NCI-H446 (cell line): ENCODE measurements at regions not wholly inside any gene's neighbourhood (a gene's known extent, or its start where the extent isn't known, plus 50 kb on each side); places are given as distances from the start of the nearest gene placed in this dataset.
"Not testable (repeated sequence)": the region's sequence is repeated elsewhere in the genome, so short reads cannot be mapped to it uniquely, and the experiment has no call there.

Experiments
- DNase-seq, 2 experiments: peaks; one replicate each; lab custom pipeline; 2025; lab: John Stamatoyannopoulos, UW

DNA sequence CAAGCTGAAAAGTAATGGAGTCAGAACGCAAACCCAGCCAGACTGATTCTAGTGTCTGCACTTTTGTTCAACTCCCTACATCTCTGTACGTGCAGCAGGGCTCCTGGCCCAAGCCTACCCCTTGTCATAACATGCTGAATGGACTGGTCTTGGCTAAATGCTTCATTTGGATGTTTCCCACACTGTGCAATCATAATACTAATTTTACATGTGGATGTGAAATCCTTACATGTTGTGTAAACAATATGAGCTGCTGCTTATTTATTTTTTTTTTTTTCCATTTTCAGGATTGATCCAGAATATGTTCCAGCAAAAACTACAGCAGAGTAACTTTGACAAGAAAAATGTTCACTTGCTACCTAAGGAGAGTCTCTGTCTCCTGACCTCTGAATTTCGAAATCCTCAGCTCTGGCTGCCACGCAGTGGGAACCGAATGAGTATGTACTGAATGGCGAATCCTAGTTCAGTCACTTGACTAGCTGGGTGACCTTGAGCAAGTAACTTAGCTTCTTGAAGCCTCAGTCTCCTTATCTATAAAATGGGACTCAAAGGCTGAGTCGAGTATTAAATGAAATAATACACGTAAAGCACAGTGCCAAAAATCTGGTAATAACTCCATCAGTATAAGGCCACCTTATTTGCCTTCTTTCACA lies 133.4 kb downstream of the EHF start:
- DNase-seq, result no peak

DNA sequence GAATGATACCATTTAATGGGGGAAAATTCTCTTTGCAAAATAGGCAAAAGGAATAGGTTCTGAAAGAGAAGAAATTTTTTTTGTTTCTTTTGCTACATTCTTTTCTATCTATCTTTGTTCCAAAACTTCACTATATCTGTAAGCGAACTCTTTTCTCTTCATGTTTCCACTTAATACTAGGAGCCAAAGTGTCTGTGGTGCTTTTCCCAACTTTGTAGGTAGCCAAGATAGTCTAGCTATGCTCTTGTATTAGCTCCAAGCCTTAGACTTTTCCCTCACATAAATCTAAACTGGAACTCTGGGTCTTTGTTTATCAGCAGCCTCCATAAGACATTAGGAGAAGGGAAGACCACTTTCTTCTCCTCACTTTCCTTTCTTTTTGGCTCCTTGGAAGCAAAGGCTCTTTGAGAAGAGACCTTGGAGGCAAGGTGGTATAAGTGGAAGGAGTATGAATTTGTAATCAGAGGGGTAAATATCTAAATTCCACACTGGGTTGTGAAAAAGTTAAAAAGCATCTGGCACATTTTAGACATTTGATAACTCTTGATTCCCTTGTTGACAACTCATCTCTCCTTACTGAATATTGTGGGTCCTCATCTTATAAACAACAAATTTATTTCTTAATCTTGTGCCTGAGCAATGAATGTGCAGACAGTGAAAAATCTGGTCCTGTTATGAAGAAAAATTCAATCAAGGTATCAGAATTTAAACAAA lies 130.0 kb downstream of the EHF start:
- DNase-seq, result no peak

DNA sequence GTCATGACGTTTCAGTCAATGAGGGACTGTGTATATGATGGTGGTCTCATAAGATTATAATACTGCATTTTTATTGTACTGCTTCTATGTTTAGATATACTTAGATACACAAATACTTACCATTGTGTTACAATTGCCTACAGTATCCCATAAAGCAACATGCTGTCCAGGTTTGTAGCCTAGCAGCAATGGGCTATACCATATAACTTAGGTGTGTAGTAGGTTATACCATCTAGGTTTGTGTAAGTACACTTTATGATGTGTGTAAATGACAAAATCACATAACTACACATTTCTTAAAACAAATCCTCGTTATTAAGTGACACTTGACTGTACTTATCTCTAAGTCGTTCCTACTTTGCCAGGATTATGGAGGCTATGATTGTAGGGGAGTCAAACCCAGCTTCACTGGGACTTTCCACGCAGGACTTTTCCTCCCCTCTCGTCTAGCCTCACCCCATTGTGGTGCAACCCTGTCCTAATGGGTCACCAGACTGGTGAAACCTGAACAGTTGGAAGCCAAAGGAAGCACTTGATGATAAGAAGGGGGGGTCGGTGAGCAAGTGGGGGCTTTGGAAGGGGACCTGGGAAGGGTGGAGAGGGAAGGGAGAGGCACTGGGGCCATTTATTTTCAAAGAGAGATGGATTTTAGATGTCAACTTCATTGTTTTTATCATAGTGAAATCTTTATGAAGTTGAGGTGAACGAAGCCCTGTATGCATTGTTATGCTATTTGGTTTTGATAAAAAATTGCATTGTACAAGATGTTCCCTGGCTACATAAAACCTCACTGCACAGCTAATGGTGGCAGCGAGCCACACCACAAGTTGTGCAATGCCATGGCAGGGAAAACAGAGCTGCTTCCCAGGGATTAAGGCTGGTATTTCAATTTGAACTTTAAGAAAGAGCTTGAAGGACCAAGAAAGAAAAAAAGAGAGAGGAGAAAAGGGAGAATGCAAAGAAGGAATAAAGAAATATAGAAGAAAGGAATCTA lies 129.1 kb downstream of the EHF start:
- DNase-seq, result no peak

DNA sequence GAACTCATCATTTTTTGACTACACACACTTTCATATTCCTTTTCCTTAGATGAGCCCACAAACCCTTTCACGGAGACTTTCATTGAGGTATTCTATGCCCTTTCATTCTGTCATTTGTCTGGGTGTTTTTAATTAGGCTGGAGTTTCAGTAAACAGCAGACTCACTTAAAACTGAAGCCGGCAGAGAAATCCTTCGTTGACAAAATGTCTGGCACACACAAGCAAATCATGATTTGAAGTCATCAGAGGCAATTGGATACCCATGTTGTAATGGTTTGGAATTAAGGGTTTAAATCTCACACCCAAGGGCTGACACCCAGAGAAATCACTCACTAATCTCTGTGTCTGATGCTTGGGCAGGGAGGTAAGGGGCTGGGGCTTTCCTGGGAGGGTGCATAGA lies 127.1 kb downstream of the EHF start:
- no peak for DNase-seq

DNA sequence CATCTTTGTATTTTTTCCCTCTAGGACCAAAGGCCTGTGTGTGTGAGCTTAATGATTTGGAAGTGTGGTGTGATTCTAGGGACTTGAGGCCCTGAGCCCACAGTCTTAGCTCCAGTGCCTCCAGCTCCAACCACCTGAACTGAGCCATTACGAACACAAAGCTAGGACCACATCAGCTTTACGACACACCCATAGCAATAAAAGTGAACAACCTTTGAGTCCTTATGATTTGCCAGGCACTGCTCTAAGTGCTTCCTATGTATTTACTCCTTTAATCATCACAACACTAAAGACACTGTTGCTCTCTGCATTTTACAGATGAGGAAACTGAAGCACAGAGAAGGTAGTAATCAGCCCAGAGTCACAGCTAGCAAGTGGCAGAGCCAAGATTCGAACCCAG lies 126.4 kb downstream of the EHF start:
- DNase-seq, result no peak

DNA sequence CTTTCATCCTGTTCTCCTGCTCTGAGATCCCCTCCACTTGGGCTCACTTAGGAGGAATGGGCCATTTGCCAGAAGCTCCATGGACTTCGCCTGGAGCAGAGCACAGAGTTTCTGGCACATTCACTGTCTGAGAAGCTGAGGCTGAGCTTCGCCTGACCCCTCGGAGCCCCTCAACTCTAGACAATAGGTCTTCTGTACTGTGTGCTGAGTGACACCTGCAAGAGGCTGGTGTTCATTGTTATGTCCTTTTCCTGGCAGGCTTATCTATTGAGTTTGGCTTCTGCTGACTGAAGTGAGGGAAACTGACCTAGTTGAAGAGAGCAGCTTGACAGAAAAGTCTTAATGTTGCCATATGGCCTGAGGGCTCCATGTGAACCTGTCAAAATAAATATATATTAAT lies 124.3 kb downstream of the EHF start:
- DNase-seq, result peak in 1 of 2 experiments; percentile 20

DNA sequence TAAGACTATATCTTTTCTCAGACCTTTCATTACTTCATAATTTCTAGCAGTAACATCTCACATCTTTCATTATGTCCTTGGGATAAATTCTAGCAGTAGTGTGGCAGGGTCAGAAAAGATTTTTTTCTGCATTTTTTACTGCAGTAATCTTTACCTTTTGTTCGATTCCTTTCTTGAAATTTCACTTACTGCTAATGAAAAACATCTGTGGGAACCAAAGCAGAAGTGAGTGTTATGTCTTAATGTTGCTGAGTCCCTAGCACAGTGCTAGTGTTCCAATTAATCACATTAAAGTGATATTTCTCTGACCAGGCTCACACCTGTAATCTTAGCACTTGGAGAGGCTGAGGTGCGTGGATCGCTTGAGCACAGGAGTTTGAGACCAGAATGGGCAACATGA lies 123.6 kb downstream of the EHF start:
- no peak for DNase-seq

DNA sequence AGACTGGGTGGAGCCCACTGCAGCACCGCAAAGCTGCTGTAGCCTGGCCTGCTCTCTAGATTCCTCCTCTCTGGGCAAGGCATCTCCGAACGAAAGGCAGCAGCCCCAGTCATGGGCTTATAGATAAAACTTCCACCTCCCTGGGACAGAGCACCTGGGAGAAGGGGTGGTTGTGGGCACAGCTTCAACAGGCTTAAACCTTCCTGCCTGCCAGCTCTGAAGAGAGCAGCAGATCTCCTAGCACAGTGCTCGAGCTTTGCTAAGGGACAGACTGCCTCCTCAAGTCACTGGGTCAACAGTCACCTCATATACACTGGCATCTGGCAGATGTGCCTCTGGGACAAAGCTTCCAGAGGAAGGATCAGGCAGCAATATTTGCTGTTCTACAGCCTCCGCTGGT lies 117.3 kb downstream of the EHF start:
- no peak for DNase-seq

DNA sequence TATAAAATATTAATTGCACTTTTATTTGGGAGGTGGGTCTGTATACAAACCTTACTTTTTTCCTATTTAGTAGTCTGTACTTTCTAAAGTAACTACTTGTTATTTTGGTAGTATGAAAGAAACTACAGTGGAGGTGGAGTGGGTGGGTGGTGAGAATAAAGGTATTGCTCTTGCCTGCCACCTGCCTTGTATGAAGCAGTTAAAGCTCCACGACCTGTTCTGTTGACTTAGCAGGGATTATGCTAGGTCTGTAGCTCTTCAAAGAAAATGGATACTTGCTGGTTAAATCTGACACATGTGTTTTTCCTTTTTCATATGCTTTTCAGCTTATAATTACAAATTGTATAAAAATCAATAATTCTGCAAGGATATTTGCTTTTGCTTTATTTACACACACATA lies 111.9 kb downstream of the EHF start:
- no peak for DNase-seq

DNA sequence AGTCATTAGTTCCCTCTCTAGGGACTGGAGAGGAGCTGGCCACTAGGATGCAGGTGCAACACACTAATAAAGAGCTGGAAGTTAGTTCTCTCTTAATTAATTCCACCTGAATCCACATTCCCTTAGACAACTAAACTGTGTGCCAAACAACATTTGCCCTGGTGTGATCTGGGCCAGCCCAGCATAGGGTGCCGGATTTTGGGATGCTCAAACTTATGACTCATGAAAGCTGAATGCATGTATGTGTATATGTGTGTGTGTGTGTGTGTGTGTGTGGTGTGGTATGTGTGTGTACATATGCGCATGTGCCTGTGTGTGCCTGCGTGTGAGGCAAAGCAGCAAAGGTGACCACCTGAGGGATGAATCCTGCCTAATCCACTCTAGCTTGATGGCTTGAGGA lies 110.7 kb downstream of the EHF start:
- no peak for DNase-seq

DNA sequence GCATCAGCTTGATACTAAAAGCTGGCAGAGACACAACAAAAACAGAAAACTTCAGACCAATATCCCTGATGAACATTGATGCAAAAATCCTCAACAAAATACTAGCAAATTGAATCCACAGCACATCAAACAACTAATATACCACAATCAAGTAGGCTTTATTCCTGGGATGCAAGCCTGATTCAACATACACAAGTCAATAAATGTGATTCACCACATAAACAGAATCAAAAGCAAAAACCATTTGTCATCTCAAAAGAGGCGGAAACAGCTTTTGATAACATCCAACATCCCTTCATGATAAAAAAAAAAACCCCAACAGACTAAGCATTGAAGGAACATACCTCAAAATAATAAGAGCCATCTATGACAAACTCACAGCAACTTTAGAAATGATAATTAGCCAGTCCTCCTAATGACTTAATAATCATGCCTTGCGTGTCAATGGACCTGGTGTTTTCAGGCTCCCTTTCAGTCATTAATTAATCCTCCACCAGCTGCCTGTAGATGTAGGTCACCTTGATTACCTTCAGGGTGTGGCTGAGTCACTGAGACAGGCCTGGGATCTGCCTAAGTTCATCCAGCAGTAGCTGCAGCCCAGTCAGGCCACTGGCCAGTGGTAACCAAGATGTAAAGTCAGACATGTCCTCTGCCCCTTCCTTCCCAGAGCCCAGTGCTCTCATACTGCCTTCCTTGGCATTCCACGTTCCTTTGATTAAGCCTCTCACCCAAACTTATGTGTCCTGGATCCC lies 109.8 kb downstream of the EHF start:
- no peak for DNase-seq

DNA sequence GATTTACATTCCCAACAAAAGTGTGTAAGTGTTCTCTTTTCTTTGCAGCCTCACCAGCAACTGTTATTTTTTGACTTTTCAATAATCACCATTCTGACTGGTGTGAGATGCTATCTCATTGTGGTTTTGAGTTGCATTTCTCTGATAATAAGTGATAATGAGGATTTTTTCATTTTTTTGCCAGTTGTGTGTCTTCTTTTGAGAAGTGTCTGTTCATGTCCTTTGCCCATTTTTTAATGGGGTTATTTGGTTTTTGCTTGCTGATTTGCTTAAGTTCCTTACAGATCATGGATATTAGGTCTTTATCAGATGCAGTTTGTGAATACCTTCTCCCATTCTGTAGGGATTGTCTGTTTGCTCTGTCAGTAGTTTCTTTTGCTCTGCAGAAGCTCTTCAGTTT lies 107.7 kb downstream of the EHF start:
- no peak for DNase-seq

DNA sequence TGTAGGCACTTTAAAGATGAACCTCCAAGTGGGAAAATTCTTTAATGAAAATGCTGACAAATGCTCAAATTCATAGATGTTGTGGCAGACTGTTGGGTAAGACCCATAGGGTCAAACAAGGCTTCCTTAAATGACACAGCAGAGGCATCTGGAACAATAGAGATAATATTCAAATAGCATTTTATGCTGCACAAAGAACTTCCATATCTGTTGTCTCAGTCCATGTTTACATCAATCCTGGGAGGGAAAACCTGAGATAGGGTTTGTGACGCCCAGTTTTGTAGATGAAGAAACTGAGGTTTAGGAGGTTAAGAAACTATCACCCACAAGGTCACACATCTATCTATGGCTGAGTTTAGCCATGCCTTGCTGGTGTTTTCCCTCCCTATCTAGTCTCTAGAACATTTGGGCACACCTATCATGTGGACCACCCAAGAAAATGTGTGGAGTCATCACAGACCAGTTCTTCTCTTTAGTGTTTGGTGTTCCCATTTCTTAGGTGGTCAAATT lies 106.4 kb downstream of the EHF start:
- DNase-seq, result no peak

DNA sequence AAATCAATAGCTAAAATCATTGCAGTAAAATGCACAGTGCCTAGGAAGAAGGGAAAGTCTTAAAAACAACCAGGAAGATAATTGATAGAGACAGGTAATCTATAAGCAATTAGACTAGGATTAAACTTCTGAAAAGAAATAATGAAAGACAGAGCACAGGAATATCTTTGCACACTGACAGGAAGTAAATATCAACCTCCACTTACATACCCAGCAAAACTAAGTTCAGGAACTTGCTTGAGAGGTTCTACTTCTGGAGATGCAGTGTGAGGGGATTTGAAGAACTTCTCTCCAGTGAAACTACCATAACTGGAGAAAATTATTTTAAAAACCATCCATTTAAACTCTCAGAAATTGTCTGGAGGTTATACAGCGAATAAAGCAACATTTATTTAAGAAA lies 104.1 kb downstream of the EHF start:
- DNase-seq, result no peak

DNA sequence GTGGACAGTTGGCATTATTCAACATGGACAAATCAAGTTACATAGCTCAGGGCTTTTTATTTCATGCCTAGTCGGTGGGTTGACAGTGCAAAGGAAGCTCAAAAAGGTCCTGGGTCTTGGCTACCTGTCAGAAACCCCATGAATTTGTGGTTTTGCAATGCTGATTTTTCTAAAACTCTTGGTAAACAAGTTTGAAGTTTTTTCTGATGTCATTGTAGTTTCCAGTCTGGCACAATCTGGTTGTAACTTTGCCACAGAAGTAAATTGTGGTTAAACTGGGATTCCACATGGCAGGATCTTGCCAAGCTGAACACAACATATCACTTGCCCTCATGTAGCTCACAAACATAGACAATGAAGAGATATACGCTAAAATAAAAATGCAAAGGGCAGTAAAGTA lies 100.8 kb downstream of the EHF start:
- no peak for DNase-seq

DNA sequence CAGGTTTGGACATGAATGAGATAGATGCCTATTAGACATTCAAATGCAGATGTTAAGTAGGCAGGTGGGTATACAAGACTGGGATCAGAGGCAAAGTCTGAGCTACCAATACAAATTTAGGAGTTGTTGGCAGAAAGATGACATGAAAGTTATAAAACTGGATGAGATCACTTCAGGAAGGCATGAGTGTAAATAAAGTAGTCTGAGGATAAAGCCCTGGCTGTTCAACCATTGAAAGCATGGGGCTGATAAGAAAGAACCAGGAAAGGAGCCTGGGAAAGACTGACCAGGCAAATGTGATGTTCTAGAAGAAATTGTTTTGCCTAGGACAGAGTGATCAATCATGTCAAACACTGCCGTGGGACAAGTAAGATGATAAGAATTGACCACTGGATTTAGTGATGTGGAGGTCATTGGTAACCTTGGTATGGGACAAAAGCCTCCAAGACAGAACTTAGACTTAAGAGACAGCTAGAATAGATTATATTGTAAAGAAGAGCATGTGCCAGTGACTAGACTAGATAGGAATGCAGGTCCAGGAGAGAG lies 98.5 kb downstream of the EHF start:
- DNase-seq, result no peak

DNA sequence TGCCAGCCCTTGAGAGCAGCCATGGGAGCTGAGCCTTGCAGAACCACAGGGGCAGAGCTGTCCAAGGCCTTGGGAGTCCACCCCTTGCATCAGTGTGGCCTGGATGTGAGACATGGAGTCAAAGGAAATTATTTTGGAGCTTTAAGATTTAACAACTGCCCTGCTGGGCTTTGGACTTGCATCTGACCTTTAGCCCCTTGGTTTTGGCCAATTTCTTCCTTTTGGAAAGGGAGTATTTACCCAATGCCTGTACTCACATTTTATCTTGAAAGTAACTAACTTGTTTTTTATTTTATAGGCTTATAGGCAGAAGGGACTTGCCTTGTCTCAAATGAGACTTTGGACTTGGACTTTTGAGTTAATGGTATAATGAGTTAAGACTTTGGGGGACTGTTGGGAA lies 92.7 kb downstream of the EHF start:
- DNase-seq, result not testable (repeated sequence)
